Tibial nerve (tissue), 4 donors: ENCODE measurements at regions not wholly inside any gene's neighbourhood (a gene's known extent, or its start where the extent isn't known, plus 50 kb on each side); places are given as distances from the start of the nearest gene placed in this dataset.
A peak's percentile ranks its signal among the peaks of the same experiment; 100 is the strongest.

Experiments used
- DNase-seq, 2 donors: peaks; one replicate each; pipeline ENCODE4 v3.0.0-alpha.2; 2019; ENCODE audit warnings: low spot score in 2 of 2
- H3K27ac ChIP-seq, 4 donors: fragments of 200-600 bp; sonication (generic) in 3 of 4; one replicate each; pipeline ENCODE4 v1.5.1; 2017 to 2019; ENCODE audit warnings: mild to moderate bottlenecking in 1 of 4
- H3K27me3 ChIP-seq, 2 donors: fragments of 200-600 bp; sonication (generic) in 1 of 2; one replicate each; pipeline versions ENCODE4 v1.5.1 to v1.6.0; 2017 to 2019
- H3K36me3 ChIP-seq, 3 donors: fragments of 200-600 bp; sonication (generic); one replicate each; pipeline ENCODE4 v1.5.1; 2018 to 2019
- H3K4me1 ChIP-seq, 4 donors: fragments of 200-600 bp; sonication (generic) in 3 of 4; one replicate each; pipeline ENCODE4 v1.5.1; 2017 to 2019
- H3K4me3 ChIP-seq, 4 donors: fragments of 200-600 bp; sonication (generic) in 3 of 4; one replicate each; pipeline ENCODE4 v1.5.1; 2017 to 2019; ENCODE audit warnings: mild to moderate bottlenecking in 1 of 4, moderate library complexity in 1 of 4
- H3K9me3 ChIP-seq, 4 donors: fragments of 200-600 bp; sonication (generic) in 3 of 4; one replicate each; pipeline ENCODE4 v1.5.1; 2017 to 2019
- CTCF ChIP-seq, 5 experiments: fragments of 200-600 bp in 3 of 5; fragments of 450-650 bp in 2 of 5; sonication (generic) in 3 of 5; IDR thresholded peaks; one replicate each; pipeline ENCODE4 v1.5.1; 2016 to 2019; ENCODE audit warnings: antibody characterized with exemption in 5 of 5, mild to moderate bottlenecking in 3 of 5, moderate library complexity in 2 of 5
- EP300 ChIP-seq, 2 donors: sonication (generic); formaldehyde crosslinking; IDR thresholded peaks; one replicate each; pipeline ENCODE4 v1.6.1; 2017; ENCODE audit warnings: antibody characterized with exemption in 2 of 2, mild to moderate bottlenecking in 1 of 2
- POLR2A ChIP-seq, 2 donors: fragments of 450-650 bp; IDR thresholded peaks; one replicate each; pipeline ENCODE4 v1.6.1; 2017; ENCODE audit warnings: antibody characterized with exemption in 2 of 2, mild to moderate bottlenecking in 2 of 2, moderate library complexity in 2 of 2
- WGBS, 2 donors: methylation state at CpG; one replicate each; pipeline ENCODE4 v1.1.5; 2018; 5-methylcytosine and 5-hydroxymethylcytosine counted together

DNA sequence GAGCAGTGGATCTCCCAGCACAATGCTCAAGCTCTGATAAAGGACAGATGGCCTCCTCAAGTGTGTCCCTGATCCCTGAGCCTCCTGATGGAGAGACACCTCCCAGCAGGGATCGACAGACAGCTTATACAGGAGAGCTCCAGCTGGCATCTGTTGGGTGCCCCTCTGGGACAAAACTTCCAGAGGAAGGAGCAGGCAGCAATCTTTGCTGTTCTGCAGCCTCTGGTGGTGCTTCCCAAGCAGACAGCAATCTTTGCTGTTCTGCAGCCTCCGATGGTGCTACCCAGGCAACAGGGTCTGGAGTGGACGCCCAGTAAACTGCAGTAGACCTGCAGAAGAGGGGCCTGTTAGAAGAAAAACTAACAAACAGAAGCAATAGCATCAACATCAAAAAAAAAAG, 349.3 kb upstream of the SPRY2 start:
- TF ChIP-seq EP300 (IDR thresholded peaks at IDR 0.05) (no peak), CTCF (IDR thresholded peaks at IDR 0.05) (no peak), POLR2A (IDR thresholded peaks at IDR 0.05) (no peak)
- H3K4me1 ChIP-seq: no peaks in the 10 kb centered on the region
- no peaks in the 10 kb centered on the region for H3K27me3 ChIP-seq
- no peaks in the 10 kb centered on the region for H3K36me3 ChIP-seq
- no peak overlapping the region for H3K4me3 ChIP-seq
- no peak overlapping the region for H3K27ac ChIP-seq
- no peak for DNase-seq
- 90 to 98% methylated on average over 3 of the region's 3 CpGs for WGBS, 2 donors
- H3K9me3 ChIP-seq: peaks cover 0 to 25% (median 1%) of the 10 kb centered on the region in 4 donors

DNA sequence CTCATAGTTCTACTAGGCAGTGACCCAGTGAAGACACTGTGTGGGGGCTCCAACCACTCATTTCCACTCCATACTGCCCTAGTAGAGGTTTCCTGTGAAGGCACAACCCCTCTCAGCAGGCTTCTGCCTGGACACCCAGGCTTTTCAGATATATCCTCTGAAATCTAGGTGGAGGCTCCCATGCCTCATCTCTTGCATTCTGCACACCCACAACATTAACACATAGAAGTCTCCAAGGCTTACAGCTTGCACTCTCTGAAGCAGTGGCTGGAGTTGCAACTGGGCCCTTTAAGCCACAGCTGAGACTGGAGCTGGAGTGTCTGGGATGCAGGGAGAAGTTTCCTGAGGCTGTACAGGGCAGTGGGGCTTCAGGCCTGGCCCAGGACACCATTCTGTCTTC, 347.7 kb upstream of the SPRY2 start:
- TF ChIP-seq EP300 (IDR thresholded peaks at IDR 0.05): no peak
- no peak for TF ChIP-seq POLR2A (IDR thresholded peaks at IDR 0.05)
- DNase-seq: no peak
- Histone ChIP-seq H3K27ac (no peak overlapping the region), H3K4me1 (peaks cover 0 to 8% (median 2%) of the 10 kb centered on the region in 4 donors), H3K9me3 (peaks cover 0 to 25% (median 1%) of the 10 kb centered on the region in 4 donors), H3K36me3 (no peaks in the 10 kb centered on the region), H3K27me3 (no peaks in the 10 kb centered on the region), H3K4me3 (no peak overlapping the region)

DNA sequence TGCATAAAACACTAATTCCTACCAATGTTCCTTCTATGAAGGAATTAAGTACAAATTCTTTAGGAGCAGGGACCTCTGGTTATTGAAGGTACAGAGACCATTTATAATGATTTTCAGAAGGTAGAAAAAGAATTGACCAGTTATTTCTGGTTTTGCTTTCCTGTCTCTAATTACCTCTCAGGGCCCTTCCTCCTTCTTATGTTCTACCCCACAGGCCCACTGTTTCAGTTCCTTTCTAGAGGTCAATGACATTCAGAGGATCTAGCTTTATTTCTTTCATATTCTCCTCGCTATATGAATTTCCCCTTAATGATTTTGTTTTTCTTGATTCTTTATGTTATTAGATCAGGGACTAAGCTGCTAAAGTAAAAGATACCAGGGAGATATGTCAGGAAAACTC, 345.0 kb upstream of the SPRY2 start:
- Histone ChIP-seq H3K27ac (no peak overlapping the region), H3K4me3 (no peak overlapping the region), H3K9me3 (peaks cover 0 to 13% (median 0%) of the 10 kb centered on the region in 4 donors), H3K4me1 (peaks cover 0 to 8% (median 2%) of the 10 kb centered on the region in 4 donors), H3K27me3 (no peaks in the 10 kb centered on the region), H3K36me3 (no peaks in the 10 kb centered on the region)
- TF ChIP-seq EP300 (IDR thresholded peaks at IDR 0.05) (no peak), CTCF (IDR thresholded peaks at IDR 0.05) (no peak), POLR2A (IDR thresholded peaks at IDR 0.05) (no peak)
- DNase-seq: no peak
- WGBS, 2 donors: 84 to 94% methylated on average over 1 of the region's 1 CpG

- peaks cover 0 to 8% (median 2%) of the 10 kb centered on the region in 4 donors for H3K4me1 ChIP-seq
- no peaks in the 10 kb centered on the region for H3K36me3 ChIP-seq
- no peaks in the 10 kb centered on the region for H3K27me3 ChIP-seq
- TF ChIP-seq CTCF (IDR thresholded peaks at IDR 0.05) (no peak), EP300 (IDR thresholded peaks at IDR 0.05) (no peak), POLR2A (IDR thresholded peaks at IDR 0.05) (no peak)
- H3K4me3 ChIP-seq: no peak overlapping the region
- WGBS, 2 donors: 16 to 32% methylated on average over 2 of the region's 2 CpGs
- DNase-seq: no peak
- peak overlapping the region in 2 of 4 donors; percentile 20 to 46 for H3K27ac ChIP-seq
- H3K9me3 ChIP-seq: peaks cover 0 to 5% (median 0%) of the 10 kb centered on the region in 4 donors
These were observed 343.5 kb upstream of the SPRY2 start for GRCh38 chr13:80684217-80684991.

DNA sequence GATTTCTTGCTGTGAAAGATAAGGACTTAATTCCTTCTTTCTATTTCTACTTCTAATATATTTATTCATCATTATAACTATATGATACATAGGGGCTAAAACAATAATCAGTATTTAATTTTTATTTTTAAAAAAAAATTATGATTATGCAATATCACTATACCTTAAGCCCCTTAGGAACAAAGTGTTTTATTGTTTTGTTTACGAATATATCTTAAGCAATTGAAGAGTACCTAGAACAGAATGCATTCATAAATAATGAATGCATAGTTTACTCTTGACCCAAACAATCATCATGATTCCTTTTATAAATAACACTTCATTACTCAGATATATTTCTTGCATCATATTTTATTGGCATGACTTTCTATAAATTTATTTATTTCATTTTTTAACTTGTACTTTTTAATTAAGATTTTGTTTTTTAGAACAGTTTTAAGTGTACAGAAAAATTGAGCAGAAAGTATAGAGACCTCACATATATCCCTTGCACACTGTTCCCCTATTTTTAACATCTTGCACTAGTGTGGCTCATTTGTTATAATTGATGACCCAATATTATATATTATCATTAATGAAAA, 339.9 kb upstream of the SPRY2 start:
- Histone ChIP-seq H3K4me3 (no peak overlapping the region), H3K27me3 (no peaks in the 10 kb centered on the region), H3K27ac (no peak overlapping the region), H3K9me3 (peaks cover 0 to 19% (median 6%) of the 10 kb centered on the region in 4 donors), H3K36me3 (no peaks in the 10 kb centered on the region), H3K4me1 (peaks cover 0 to 8% (median 2%) of the 10 kb centered on the region in 4 donors)
- DNase-seq: no peak
- TF ChIP-seq EP300 (IDR thresholded peaks at IDR 0.05) (no peak), POLR2A (IDR thresholded peaks at IDR 0.05) (no peak), CTCF (IDR thresholded peaks at IDR 0.05) (no peak)
- WGBS, 2 donors: 86 to 90% methylated on average over 1 of the region's 1 CpG
